DND-41 (cell line): ENCODE measurements at regions not wholly inside any gene's neighbourhood (a gene's known extent, or its start where the extent isn't known, plus 50 kb on each side); places are given as distances from the start of the nearest gene placed in this dataset.

Experiments used
- ATAC-seq: fragments of 200-7000 bp; cut with Tn5 transposase; 3 replicates; pipeline ENCODE4 v1.9.1; 2021; ENCODE audit warnings: low read depth; ENCODE audit not compliant: insufficient read depth
- DNase-seq: peaks from one replicate; pipeline ENCODE4 v3.0.0-alpha.2; 2020
- H2AFZ ChIP-seq: 2 replicates; pipeline ENCODE4 v1.6.0; 2012; ENCODE audit warnings: low read depth, low read length
- H3K27ac ChIP-seq: 2 replicates; pipeline ENCODE4 v1.5.1; 2012; ENCODE audit warnings: low read length, inconsistent platforms
- H3K27me3 ChIP-seq: fragments of 200-600 bp; sonication (generic); 2 replicates; pipeline ENCODE4 v1.6.0; 2012; ENCODE audit warnings: low read length, mild to moderate bottlenecking, inconsistent platforms; ENCODE audit not compliant: insufficient read depth, poor library complexity
- H3K36me3 ChIP-seq: 2 replicates; pipeline ENCODE4 v1.5.1; 2012; ENCODE audit warnings: low read length, inconsistent platforms; ENCODE audit not compliant: insufficient read depth
- H3K4me1 ChIP-seq: 2 replicates; pipeline ENCODE4 v1.5.1; 2012; ENCODE audit warnings: mild to moderate bottlenecking, low read length; ENCODE audit not compliant: insufficient read depth
- H3K4me2 ChIP-seq: 2 replicates; pipeline ENCODE4 v1.6.0; 2012; ENCODE audit warnings: mild to moderate bottlenecking, moderate library complexity, low read length, inconsistent platforms; ENCODE audit not compliant: insufficient read depth
- H3K4me3 ChIP-seq, 2 experiments: fragments of 200-600 bp in 1 of 2; shearing (Covaris generic) in 1 of 2; 2 replicates each; pipeline ENCODE4 v1.5.1; 2012 to 2016; ENCODE audit warnings: inconsistent platforms in 2 of 2, low read length in 2 of 2, mild to moderate bottlenecking in 2 of 2, low read depth in 1 of 2, moderate library complexity in 1 of 2
- H3K79me2 ChIP-seq: 2 replicates; pipeline ENCODE4 v1.6.0; 2012; ENCODE audit warnings: low read length, inconsistent platforms; ENCODE audit not compliant: insufficient read depth
- H3K9ac ChIP-seq: 2 replicates; pipeline ENCODE4 v1.6.0; 2012; ENCODE audit warnings: low read depth, mild to moderate bottlenecking, inconsistent platforms, low read length, moderate library complexity
- H3K9me3 ChIP-seq: 2 replicates; pipeline ENCODE4 v1.5.1; 2012; ENCODE audit warnings: low read length, moderate library complexity, mild to moderate bottlenecking, inconsistent platforms; ENCODE audit not compliant: insufficient read depth, severe bottlenecking
- H4K20me1 ChIP-seq: 2 replicates; pipeline ENCODE4 v1.6.0; 2012; ENCODE audit warnings: low read length; ENCODE audit not compliant: insufficient read depth
- CTCF ChIP-seq: IDR thresholded peaks from 2 replicates; pipeline ENCODE4 v1.5.1; 2012; ENCODE audit warnings: borderline replicate concordance, low read length, moderate library complexity, mild to moderate bottlenecking; ENCODE audit not compliant: poor library complexity, severe bottlenecking; ENCODE audit errors: extremely low read depth
- EZH2 ChIP-seq: IDR thresholded peaks from 3 replicates; pipeline ENCODE4 v1.6.1; 2012; ENCODE audit warnings: borderline replicate concordance, low read depth, mild to moderate bottlenecking, moderate library complexity, low read length, inconsistent platforms; ENCODE audit not compliant: severe bottlenecking

- Histone ChIP-seq H3K9me3 (no peaks in the 10 kb centered on the region), H3K4me3 (no peak overlapping the region), H3K9ac (no peak overlapping the region), H3K79me2 (no peaks in the 10 kb centered on the region), H3K36me3 (no peaks in the 10 kb centered on the region), H3K4me1 (no peaks in the 10 kb centered on the region), H2AFZ (no peak overlapping the region), H3K27ac (no peak overlapping the region), H3K27me3 (no peaks in the 10 kb centered on the region), H3K4me2 (no peak overlapping the region), H4K20me1 (no peaks in the 10 kb centered on the region)
- TF ChIP-seq EZH2 (no peak), CTCF (no peak)
- DNase-seq (no peak), ATAC-seq (no peak)
Measured at GRCh38 chr2:220850116-220850515, 722.0 kb downstream of the EPHA4 start.

DNA sequence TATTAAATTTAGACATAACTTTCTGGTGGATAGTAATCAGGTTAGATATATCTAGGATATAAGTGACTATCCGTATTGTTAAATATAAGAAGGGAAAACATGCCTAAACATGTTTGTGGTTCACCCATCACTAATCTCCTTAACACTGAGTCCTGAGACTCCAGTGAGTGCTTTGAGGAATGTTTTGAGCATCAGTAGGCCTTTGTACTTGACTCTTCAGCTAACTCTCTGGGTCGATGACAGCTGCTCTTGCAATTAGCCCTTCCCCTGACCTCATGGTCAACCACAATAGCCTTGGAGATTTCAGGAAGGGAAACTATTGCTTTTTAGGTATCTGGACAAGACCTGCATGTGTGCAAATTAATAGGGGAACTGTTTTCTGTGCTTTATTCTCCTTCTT, 716.8 kb downstream of the EPHA4 start:
- Histone ChIP-seq H3K4me2 (no peak overlapping the region), H3K36me3 (no peaks in the 10 kb centered on the region), H3K9ac (no peak overlapping the region), H3K4me1 (peaks cover 13% of the 10 kb centered on the region), H2AFZ (no peak overlapping the region), H3K9me3 (no peaks in the 10 kb centered on the region), H3K27me3 (no peaks in the 10 kb centered on the region), H4K20me1 (no peaks in the 10 kb centered on the region), H3K4me3 (no peak overlapping the region), H3K79me2 (no peaks in the 10 kb centered on the region), H3K27ac (no peak overlapping the region)
- TF ChIP-seq EZH2 (no peak), CTCF (no peak)
- no peak for DNase-seq
- ATAC-seq = no peak

GRCh38 chr2:220856486-220856885, 715.6 kb downstream of the EPHA4 start:
- H3K27ac ChIP-seq = no peak overlapping the region
- no peaks in the 10 kb centered on the region for H4K20me1 ChIP-seq
- H3K9ac ChIP-seq = no peak overlapping the region
- no peak overlapping the region for H2AFZ ChIP-seq
- no peak overlapping the region for H3K4me3 ChIP-seq
- TF ChIP-seq EZH2 = no peak
- TF ChIP-seq CTCF = no peak
- H3K79me2 ChIP-seq = no peaks in the 10 kb centered on the region
- H3K9me3 ChIP-seq = no peaks in the 10 kb centered on the region
- ATAC-seq (no peak), DNase-seq (no peak)
- no peaks in the 10 kb centered on the region for H3K36me3 ChIP-seq
- H3K27me3 ChIP-seq = no peaks in the 10 kb centered on the region
- H3K4me2 ChIP-seq = no peak overlapping the region
- peaks cover 13% of the 10 kb centered on the region for H3K4me1 ChIP-seq

- Histone ChIP-seq H4K20me1 (no peaks in the 10 kb centered on the region), H3K9me3 (no peaks in the 10 kb centered on the region)
Measured at GRCh38 chr2:220857368-220857767, 714.7 kb downstream of the EPHA4 start.

More at GRCh38 chr2:220857368-220857767, 714.7 kb downstream of the EPHA4 start:
- H3K27ac ChIP-seq = no peak overlapping the region
- H3K36me3 ChIP-seq = no peaks in the 10 kb centered on the region
- no peak overlapping the region for H3K9ac ChIP-seq
- H3K27me3 ChIP-seq = no peaks in the 10 kb centered on the region
- TF ChIP-seq CTCF = no peak
- no peak for TF ChIP-seq EZH2
- no peak overlapping the region for H3K4me2 ChIP-seq
- no peak overlapping the region for H3K4me3 ChIP-seq
- H3K4me1 ChIP-seq = peaks cover 13% of the 10 kb centered on the region
- H2AFZ ChIP-seq = no peak overlapping the region
- ATAC-seq = no peak
- DNase-seq = no peak
- no peaks in the 10 kb centered on the region for H3K79me2 ChIP-seq
